Mucosa of descending colon (tissue), 3 donors: ENCODE measurements at regions not wholly inside any gene's neighbourhood (a gene's known extent, or its start where the extent isn't known, plus 50 kb on each side); places are given as distances from the start of the nearest gene placed in this dataset.

Source experiments
- ATAC-seq: fragments of 200-7000 bp; cut with Tn5 transposase; one replicate; pipeline ENCODE4 v1.9.1; 2020; ENCODE audit warnings: mild to moderate bottlenecking, moderate library complexity
- DNase-seq, 3 donors: peaks; one replicate each; pipeline ENCODE4 v3.0.0-alpha.2; 2020
- H3K36me3 ChIP-seq: fragments of 200-600 bp; one replicate; pipeline ENCODE4 v1.8.0; 2021; ENCODE audit warnings: low read depth, mild to moderate bottlenecking
- H3K4me1 ChIP-seq: fragments of 200-600 bp; one replicate; pipeline ENCODE4 v1.8.0; 2021; ENCODE audit warnings: low read depth, mild to moderate bottlenecking
- H3K4me3 ChIP-seq: fragments of 200-600 bp; one replicate; pipeline ENCODE4 v1.8.0; 2021; ENCODE audit warnings: mild to moderate bottlenecking
- H3K9me3 ChIP-seq: fragments of 200-600 bp; one replicate; pipeline ENCODE4 v1.8.0; 2021; ENCODE audit warnings: mild to moderate bottlenecking
- intact Hi-C, 2 donors: fragments of 100-400 bp; cut with DNase I in 1 of 2; cut with micrococcal nuclease in 1 of 2; formaldehyde crosslinking; loops; one replicate each; pipeline versions ENCODE4 v1.11.0 to v1.11.1; 2022; cut with DNase I, micrococcal nuclease
- TF ChIP-seq, protein P1 (sequence below): fragments of 200-600 bp; IDR thresholded peaks from one replicate; pipeline ENCODE4 v1.8.0; 2022; ENCODE audit warnings: antibody characterized with exemption, mild to moderate bottlenecking
- donor health status: DM: no; HTN: no; CAD: no; lungs with moderate emphysema.
- donor health status: DM: no; HTN: no; CAD: no.
- donor health status: DM: no; HTN: yes; CAD: no.

- no peak for DNase-seq
- Histone ChIP-seq H3K4me1 (no peaks in the 10 kb centered on the region), H3K9me3 (no peaks in the 10 kb centered on the region), H3K36me3 (no peaks in the 10 kb centered on the region), H3K4me3 (no peak overlapping the region)
- TF ChIP-seq, protein P1, sequence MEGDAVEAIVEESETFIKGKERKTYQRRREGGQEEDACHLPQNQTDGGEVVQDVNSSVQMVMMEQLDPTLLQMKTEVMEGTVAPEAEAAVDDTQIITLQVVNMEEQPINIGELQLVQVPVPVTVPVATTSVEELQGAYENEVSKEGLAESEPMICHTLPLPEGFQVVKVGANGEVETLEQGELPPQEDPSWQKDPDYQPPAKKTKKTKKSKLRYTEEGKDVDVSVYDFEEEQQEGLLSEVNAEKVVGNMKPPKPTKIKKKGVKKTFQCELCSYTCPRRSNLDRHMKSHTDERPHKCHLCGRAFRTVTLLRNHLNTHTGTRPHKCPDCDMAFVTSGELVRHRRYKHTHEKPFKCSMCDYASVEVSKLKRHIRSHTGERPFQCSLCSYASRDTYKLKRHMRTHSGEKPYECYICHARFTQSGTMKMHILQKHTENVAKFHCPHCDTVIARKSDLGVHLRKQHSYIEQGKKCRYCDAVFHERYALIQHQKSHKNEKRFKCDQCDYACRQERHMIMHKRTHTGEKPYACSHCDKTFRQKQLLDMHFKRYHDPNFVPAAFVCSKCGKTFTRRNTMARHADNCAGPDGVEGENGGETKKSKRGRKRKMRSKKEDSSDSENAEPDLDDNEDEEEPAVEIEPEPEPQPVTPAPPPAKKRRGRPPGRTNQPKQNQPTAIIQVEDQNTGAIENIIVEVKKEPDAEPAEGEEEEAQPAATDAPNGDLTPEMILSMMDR, result no peak
- peak; percentile 7 for ATAC-seq
- intact Hi-C loops, result loop anchor here in 1 of 2 donors (10.0 kb wide), 1 partner anchor 130 kb away; no protein-coding TSS in a partner anchor
These were observed 103.5 kb downstream of the LBH start for GRCh38 chr2:30334762-30335363.

DNA sequence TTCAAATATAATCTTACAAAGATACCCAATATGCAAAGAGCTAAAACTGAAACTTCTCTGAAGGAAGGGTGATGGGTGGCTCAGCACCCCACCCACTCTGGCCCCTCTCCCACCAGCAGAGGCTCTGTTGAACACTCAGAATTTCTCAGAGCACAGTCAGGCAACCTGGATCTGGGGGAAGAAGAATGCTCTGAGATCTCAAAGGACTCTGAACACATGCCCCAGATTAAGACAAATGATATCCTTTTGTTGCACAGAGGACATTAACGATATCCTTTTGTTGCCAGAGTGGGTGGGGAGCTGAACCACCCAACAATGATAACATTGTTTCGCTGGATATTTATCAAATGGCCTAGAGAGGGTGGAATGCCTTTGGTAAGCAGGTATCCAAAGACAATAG lies 104.8 kb downstream of the LBH start:
- Histone ChIP-seq H3K4me3 (no peak overlapping the region), H3K9me3 (no peaks in the 10 kb centered on the region), H3K36me3 (no peaks in the 10 kb centered on the region), H3K4me1 (no peaks in the 10 kb centered on the region)
- TF ChIP-seq, protein P1, result no peak
- no peak for DNase-seq
- ATAC-seq, result no peak
- intact Hi-C loops, result loop anchor here in 1 of 2 donors (10.0 kb wide), 1 partner anchor 131 kb away; no protein-coding TSS in a partner anchor

GRCh38 chr2:30336978-30337841 lies 105.9 kb downstream of the LBH start:
- Histone ChIP-seq H3K9me3 (no peaks in the 10 kb centered on the region), H3K36me3 (no peaks in the 10 kb centered on the region), H3K4me3 (no peak overlapping the region), H3K4me1 (no peaks in the 10 kb centered on the region)
- TF ChIP-seq, protein P1, result no peak
- peak; percentile 32 to 64 (median 43) for DNase-seq
- peak; percentile 83 for ATAC-seq
- intact Hi-C loops, result loop anchor here in 1 of 2 donors (10.0 kb wide), 1 partner anchor 132 kb away; no protein-coding TSS in a partner anchor

GRCh38 chr2:30338475-30338874 lies 107.1 kb downstream of the LBH start:
- intact Hi-C loops, result loop anchor here in 1 of 2 donors (10.0 kb wide), 1 partner anchor 134 kb away; no protein-coding TSS in a partner anchor
- TF ChIP-seq, protein P1, result no peak
- no peak for ATAC-seq

DNA sequence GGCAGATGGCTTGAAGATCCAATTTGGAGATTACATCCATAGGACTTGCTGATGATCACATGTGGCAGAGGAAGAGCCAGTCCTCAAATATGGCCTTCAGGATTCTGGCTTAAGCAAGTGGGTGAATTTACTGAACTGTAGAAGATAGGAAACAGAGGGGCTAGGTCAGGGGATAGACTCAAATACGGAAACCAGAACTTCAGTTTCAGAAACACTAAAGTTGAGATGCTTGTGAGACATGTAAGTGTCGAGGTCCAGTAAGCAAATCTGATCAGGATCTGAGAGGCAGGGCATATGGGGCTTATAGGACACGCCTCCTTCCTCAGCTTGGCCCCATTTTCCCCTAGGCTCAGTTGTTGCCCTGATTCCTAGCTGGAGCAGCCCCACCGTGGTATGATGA lies 107.7 kb downstream of the LBH start:
- peaks cover 5% of the 10 kb centered on the region for H3K9me3 ChIP-seq
- no peak for ATAC-seq
- no peak for DNase-seq
- no peaks in the 10 kb centered on the region for H3K36me3 ChIP-seq
- H3K4me1 ChIP-seq, result no peaks in the 10 kb centered on the region
- intact Hi-C loops, result loop anchor here in 1 of 2 donors (10.0 kb wide), 1 partner anchor 134 kb away; no protein-coding TSS in a partner anchor
- TF ChIP-seq, protein P1, result no peak
- H3K4me3 ChIP-seq, result no peak overlapping the region

More at GRCh38 chr2:30338475-30338874, 107.1 kb downstream of the LBH start:
- Histone ChIP-seq H3K9me3 (peaks cover 5% of the 10 kb centered on the region), H3K4me3 (no peak overlapping the region), H3K4me1 (no peaks in the 10 kb centered on the region), H3K36me3 (no peaks in the 10 kb centered on the region)
- DNase-seq, result no peak
